Parathyroid adenoma (tissue), 2 donors: ENCODE measurements at regions not wholly inside any gene's neighbourhood (a gene's known extent, or its start where the extent isn't known, plus 50 kb on each side); places are given as distances from the start of the nearest gene placed in this dataset.

Experiments used
- H2AFZ ChIP-seq: fragments of 300-600 bp; sonication (generic); one replicate; pipeline ENCODE4 v1.7.0; 2017; ENCODE audit warnings: antibody characterized with exemption, mild to moderate bottlenecking
- H3K27ac ChIP-seq: fragments of 300-600 bp; sonication (generic); one replicate; pipeline ENCODE4 v1.7.0; 2017
- H3K27me3 ChIP-seq: fragments of 300-600 bp; sonication (generic); one replicate; pipeline ENCODE4 v1.7.0; 2017; ENCODE audit warnings: low read length; ENCODE audit not compliant: control insufficient read depth, insufficient read depth
- H3K36me3 ChIP-seq: fragments of 300-600 bp; sonication (generic); one replicate; pipeline ENCODE4 v1.7.0; 2017; ENCODE audit warnings: low read length; ENCODE audit not compliant: control insufficient read depth, insufficient read depth
- H3K4me1 ChIP-seq: fragments of 300-600 bp; sonication (generic); one replicate; pipeline ENCODE4 v1.7.0; 2017; ENCODE audit warnings: control low read depth
- H3K4me2 ChIP-seq: fragments of 300-600 bp; sonication (generic); one replicate; pipeline ENCODE4 v1.7.0; 2017; ENCODE audit warnings: low read length
- H3K4me3 ChIP-seq: fragments of 300-600 bp; sonication (generic); one replicate; pipeline ENCODE4 v1.7.0; 2017; ENCODE audit warnings: low read depth, low read length
- H3K79me2 ChIP-seq: fragments of 300-600 bp; sonication (generic); one replicate; pipeline ENCODE4 v1.7.0; 2017; ENCODE audit warnings: control low read depth
- H3K9ac ChIP-seq: fragments of 300-600 bp; sonication (generic); one replicate; pipeline ENCODE4 v1.7.0; 2017; ENCODE audit warnings: mild to moderate bottlenecking
- H3K9me3 ChIP-seq: fragments of 300-600 bp; sonication (generic); one replicate; pipeline ENCODE4 v1.7.0; 2017; ENCODE audit warnings: low read length; ENCODE audit not compliant: control insufficient read depth
- TF ChIP-seq, protein P1 (sequence below): fragments of 300-600 bp; sonication (generic); IDR thresholded peaks from one replicate; pipeline ENCODE4 v1.7.0; 2017; ENCODE audit warnings: antibody characterized with exemption, mild to moderate bottlenecking
- donor health status: primary hyperparathyroidism.

DNA sequence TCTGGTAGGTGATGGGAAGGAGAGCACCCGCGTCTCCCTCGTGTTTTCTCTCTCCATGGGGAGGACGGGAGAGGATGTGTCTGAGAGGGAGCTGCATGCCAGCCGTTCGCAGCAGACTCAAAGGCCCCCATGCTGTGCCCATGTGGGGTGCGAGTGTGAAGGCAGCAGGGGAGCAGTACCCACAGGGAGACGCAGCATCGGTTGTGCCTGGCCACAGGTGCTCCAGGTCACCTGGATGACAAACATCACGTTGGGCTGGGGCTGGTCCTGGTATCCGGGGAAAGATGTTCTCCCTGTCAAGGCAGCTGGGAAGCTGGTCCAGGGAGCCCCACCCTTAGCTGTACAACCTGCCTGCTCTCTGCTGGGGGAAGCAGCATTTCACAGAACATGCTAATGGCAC is 119.5 kb upstream of the SALL3 start:
- Histone ChIP-seq H3K36me3 (no peaks in the 10 kb centered on the region), H3K27me3 (no peaks in the 10 kb centered on the region), H3K9ac (no peak overlapping the region), H2AFZ (no peak overlapping the region), H3K79me2 (no peaks in the 10 kb centered on the region), H3K27ac (no peak overlapping the region), H3K4me3 (no peak overlapping the region), H3K9me3 (no peaks in the 10 kb centered on the region), H3K4me1 (no peaks in the 10 kb centered on the region), H3K4me2 (no peak overlapping the region)
- TF ChIP-seq, protein P1, sequence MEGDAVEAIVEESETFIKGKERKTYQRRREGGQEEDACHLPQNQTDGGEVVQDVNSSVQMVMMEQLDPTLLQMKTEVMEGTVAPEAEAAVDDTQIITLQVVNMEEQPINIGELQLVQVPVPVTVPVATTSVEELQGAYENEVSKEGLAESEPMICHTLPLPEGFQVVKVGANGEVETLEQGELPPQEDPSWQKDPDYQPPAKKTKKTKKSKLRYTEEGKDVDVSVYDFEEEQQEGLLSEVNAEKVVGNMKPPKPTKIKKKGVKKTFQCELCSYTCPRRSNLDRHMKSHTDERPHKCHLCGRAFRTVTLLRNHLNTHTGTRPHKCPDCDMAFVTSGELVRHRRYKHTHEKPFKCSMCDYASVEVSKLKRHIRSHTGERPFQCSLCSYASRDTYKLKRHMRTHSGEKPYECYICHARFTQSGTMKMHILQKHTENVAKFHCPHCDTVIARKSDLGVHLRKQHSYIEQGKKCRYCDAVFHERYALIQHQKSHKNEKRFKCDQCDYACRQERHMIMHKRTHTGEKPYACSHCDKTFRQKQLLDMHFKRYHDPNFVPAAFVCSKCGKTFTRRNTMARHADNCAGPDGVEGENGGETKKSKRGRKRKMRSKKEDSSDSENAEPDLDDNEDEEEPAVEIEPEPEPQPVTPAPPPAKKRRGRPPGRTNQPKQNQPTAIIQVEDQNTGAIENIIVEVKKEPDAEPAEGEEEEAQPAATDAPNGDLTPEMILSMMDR: no peak

- H3K79me2 ChIP-seq: no peaks in the 10 kb centered on the region
- no peaks in the 10 kb centered on the region for H3K36me3 ChIP-seq
- H2AFZ ChIP-seq: no peak overlapping the region
- no peak overlapping the region for H3K27ac ChIP-seq
- no peak overlapping the region for H3K9ac ChIP-seq
- TF ChIP-seq, protein P1: no peak
- no peak overlapping the region for H3K4me3 ChIP-seq
- H3K9me3 ChIP-seq: no peaks in the 10 kb centered on the region
- no peaks in the 10 kb centered on the region for H3K27me3 ChIP-seq
- no peak overlapping the region for H3K4me2 ChIP-seq
- no peaks in the 10 kb centered on the region for H3K4me1 ChIP-seq
Measured at GRCh38 chr18:78861116-78861515, 118.5 kb upstream of the SALL3 start.

GRCh38 chr18:78861706-78862105 is 117.9 kb upstream of the SALL3 start:
- Histone ChIP-seq H3K9me3 (no peaks in the 10 kb centered on the region), H3K4me3 (no peak overlapping the region), H3K9ac (no peak overlapping the region), H3K27me3 (no peaks in the 10 kb centered on the region), H3K4me1 (no peaks in the 10 kb centered on the region), H3K36me3 (no peaks in the 10 kb centered on the region), H3K27ac (no peak overlapping the region), H3K4me2 (no peak overlapping the region), H3K79me2 (no peaks in the 10 kb centered on the region), H2AFZ (no peak overlapping the region)
- TF ChIP-seq, protein P1: no peak

DNA sequence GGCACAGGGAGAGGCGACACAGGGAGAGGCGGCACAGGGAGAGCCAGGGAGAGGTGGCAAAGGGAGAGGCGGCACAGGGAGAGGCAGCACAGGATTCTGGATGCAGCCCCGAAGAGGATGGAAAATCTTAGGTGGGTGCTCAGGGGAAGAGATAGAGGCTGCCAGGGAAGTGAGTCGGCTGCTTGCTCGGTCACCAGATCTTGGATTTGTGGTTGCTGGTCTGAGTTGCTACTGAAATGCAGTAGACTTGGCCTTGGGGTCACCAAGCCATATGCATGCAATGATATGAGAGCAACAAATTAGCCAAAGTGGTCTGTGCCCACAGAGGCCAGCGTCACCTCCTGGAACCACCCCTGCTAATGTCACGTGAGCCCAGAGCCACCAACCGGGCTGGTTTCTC is 117.2 kb upstream of the SALL3 start:
- TF ChIP-seq, protein P1: no peak
- no peaks in the 10 kb centered on the region for H3K9me3 ChIP-seq
- no peak overlapping the region for H2AFZ ChIP-seq
- H3K9ac ChIP-seq: no peak overlapping the region
- no peaks in the 10 kb centered on the region for H3K36me3 ChIP-seq
- H3K27ac ChIP-seq: no peak overlapping the region
- H3K4me3 ChIP-seq: no peak overlapping the region
- H3K27me3 ChIP-seq: no peaks in the 10 kb centered on the region
- H3K4me1 ChIP-seq: no peaks in the 10 kb centered on the region
- no peaks in the 10 kb centered on the region for H3K79me2 ChIP-seq
- H3K4me2 ChIP-seq: no peak overlapping the region

GRCh38 chr18:78865056-78865598 is 114.5 kb upstream of the SALL3 start:
- TF ChIP-seq, protein P1: no peak
- Histone ChIP-seq H3K9ac (no peak overlapping the region), H3K27me3 (no peaks in the 10 kb centered on the region), H3K36me3 (no peaks in the 10 kb centered on the region), H3K4me2 (no peak overlapping the region), H3K4me1 (no peaks in the 10 kb centered on the region), H3K4me3 (no peak overlapping the region), H2AFZ (no peak overlapping the region), H3K9me3 (no peaks in the 10 kb centered on the region), H3K27ac (no peak overlapping the region), H3K79me2 (no peaks in the 10 kb centered on the region)
